ENCODE measurements at regions not wholly inside any gene's neighbourhood (a gene's known extent, or its start where the extent isn't known, plus 50 kb on each side); places are given as distances from the start of the nearest gene placed in this dataset.

DNA sequence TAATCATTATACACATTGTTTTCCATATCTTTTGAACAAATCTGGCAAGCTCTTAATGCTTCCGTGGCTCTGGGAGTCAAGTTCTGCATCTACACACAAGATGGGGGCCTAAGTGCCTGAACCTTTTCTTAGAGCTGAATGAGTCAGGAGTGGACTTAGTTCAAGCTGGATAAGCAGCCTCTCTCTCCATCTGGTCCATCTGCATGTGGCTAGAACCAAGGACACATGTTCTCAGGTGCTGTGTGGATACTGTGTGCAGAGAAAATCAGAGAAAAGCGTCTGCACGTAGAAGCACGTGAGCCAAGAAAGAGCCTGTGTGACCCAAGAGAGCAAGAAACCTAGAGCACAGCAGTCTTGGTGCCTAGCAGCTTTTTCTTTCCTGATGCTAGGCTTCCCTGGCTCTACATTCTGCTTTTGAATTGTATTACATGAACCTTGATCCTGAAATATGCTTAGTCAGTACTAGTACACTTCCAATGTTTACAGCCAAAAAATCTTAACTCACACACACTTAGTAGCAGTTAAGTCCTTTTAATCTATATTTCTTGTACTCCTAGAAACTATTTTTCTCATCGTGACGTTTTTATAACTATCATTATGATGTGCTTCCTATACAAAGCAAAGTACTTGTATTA lies 1798.9 kb downstream of the MAT2B start:
- TF ChIP-seq JUND (IDR thresholded peaks at IDR 0.05) (no peak), RXRA (IDR thresholded peaks at IDR 0.05) (no peak), SP1 (IDR thresholded peaks at IDR 0.05) (no peak), TAF1 (conservative IDR thresholded peaks at IDR 0.05) (no peak), GABPA (IDR thresholded peaks at IDR 0.05 in 1 of 2, conservative IDR thresholded peaks at IDR 0.05 in 1 of 2) (no peak), RAD21 (IDR thresholded peaks at IDR 0.05) (no peak), EGR1 (IDR thresholded peaks at IDR 0.05; ENCODE audit: low read depth in 2 of 2) (no peak), YY1 (IDR thresholded peaks at IDR 0.05) (no peak), HNF4G (IDR thresholded peaks at IDR 0.05) (no peak), FOXA2 (IDR thresholded peaks at IDR 0.05) (no peak)
- TF ChIP-seq, protein P1, sequence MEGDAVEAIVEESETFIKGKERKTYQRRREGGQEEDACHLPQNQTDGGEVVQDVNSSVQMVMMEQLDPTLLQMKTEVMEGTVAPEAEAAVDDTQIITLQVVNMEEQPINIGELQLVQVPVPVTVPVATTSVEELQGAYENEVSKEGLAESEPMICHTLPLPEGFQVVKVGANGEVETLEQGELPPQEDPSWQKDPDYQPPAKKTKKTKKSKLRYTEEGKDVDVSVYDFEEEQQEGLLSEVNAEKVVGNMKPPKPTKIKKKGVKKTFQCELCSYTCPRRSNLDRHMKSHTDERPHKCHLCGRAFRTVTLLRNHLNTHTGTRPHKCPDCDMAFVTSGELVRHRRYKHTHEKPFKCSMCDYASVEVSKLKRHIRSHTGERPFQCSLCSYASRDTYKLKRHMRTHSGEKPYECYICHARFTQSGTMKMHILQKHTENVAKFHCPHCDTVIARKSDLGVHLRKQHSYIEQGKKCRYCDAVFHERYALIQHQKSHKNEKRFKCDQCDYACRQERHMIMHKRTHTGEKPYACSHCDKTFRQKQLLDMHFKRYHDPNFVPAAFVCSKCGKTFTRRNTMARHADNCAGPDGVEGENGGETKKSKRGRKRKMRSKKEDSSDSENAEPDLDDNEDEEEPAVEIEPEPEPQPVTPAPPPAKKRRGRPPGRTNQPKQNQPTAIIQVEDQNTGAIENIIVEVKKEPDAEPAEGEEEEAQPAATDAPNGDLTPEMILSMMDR (IDR thresholded peaks at IDR 0.05; ENCODE audit: low read depth, low read length, missing input control): no peak
- TF ChIP-seq, protein P2, sequence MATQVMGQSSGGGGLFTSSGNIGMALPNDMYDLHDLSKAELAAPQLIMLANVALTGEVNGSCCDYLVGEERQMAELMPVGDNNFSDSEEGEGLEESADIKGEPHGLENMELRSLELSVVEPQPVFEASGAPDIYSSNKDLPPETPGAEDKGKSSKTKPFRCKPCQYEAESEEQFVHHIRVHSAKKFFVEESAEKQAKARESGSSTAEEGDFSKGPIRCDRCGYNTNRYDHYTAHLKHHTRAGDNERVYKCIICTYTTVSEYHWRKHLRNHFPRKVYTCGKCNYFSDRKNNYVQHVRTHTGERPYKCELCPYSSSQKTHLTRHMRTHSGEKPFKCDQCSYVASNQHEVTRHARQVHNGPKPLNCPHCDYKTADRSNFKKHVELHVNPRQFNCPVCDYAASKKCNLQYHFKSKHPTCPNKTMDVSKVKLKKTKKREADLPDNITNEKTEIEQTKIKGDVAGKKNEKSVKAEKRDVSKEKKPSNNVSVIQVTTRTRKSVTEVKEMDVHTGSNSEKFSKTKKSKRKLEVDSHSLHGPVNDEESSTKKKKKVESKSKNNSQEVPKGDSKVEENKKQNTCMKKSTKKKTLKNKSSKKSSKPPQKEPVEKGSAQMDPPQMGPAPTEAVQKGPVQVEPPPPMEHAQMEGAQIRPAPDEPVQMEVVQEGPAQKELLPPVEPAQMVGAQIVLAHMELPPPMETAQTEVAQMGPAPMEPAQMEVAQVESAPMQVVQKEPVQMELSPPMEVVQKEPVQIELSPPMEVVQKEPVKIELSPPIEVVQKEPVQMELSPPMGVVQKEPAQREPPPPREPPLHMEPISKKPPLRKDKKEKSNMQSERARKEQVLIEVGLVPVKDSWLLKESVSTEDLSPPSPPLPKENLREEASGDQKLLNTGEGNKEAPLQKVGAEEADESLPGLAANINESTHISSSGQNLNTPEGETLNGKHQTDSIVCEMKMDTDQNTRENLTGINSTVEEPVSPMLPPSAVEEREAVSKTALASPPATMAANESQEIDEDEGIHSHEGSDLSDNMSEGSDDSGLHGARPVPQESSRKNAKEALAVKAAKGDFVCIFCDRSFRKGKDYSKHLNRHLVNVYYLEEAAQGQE (IDR thresholded peaks at IDR 0.05): no peak
- TF ChIP-seq, protein P3, sequence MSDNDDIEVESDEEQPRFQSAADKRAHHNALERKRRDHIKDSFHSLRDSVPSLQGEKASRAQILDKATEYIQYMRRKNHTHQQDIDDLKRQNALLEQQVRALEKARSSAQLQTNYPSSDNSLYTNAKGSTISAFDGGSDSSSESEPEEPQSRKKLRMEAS (IDR thresholded peaks at IDR 0.05): no peak
- TF ChIP-seq, protein P4, sequence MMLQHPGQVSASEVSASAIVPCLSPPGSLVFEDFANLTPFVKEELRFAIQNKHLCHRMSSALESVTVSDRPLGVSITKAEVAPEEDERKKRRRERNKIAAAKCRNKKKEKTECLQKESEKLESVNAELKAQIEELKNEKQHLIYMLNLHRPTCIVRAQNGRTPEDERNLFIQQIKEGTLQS (IDR thresholded peaks at IDR 0.05): no peak

All from liver (tissue), 3 donors.